ENCODE measurements at regions not wholly inside any gene's neighbourhood (a gene's known extent, or its start where the extent isn't known, plus 50 kb on each side); places are given as distances from the start of the nearest gene placed in this dataset.

GRCh38 chr5:173423452-173424117, 95.4 kb upstream of the STC2 start:
- no peak overlapping the region for H3K9ac ChIP-seq
- H3K27me3 ChIP-seq: no peaks in the 10 kb centered on the region
- H4K20me1 ChIP-seq: no peaks in the 10 kb centered on the region
- H3K9me3 ChIP-seq (replicated peaks in 1 of 11): peaks cover 27 to 51% (median 33%) of the 10 kb centered on the region in 11 experiments
- no peak for TF ChIP-seq Cebpa-rat (IDR thresholded peaks at IDR 0.05)
- H3K27ac ChIP-seq: no peak overlapping the region
- H3K4me3 ChIP-seq: 0 out of 20 replicates have a peak overlapping the region, but pooled peaks of 2 of the 10 experiments have one; percentile 1 to 9
- no peak overlapping the region for H3K4me2 ChIP-seq
- peaks cover 0 to 44% (median 11%) of the 10 kb centered on the region in 11 experiments; a peak in 14 of 22 replicates for H3K36me3 ChIP-seq
- peaks cover 23 to 35% (median 31%) of the 10 kb centered on the region in 10 experiments for H3K4me1 ChIP-seq

- Histone ChIP-seq H3K4me1 (peaks cover 29 to 35% (median 32%) of the 10 kb centered on the region in 10 experiments), H3K4me3 (peak overlapping the region in 2 of 10 experiments; percentile 25 to 38; a peak in 1 of 20 replicates), H3K4me2 (peak overlapping the region; percentile 66 to 85 (median 75)), H3K9me3 (replicated peaks in 1 of 11) (peaks cover 56 to 74% (median 66%) of the 10 kb centered on the region in 11 experiments), H3K9ac (peak overlapping the region in 10 of 11 experiments; percentile 49 to 80 (median 68); a peak in 21 of 22 replicates), H3K27ac (peak overlapping the region; percentile 2 to 90 (median 84); a peak in 21 of 22 replicates), H3K27me3 (no peaks in the 10 kb centered on the region), H3K36me3 (peaks cover 0 to 55% (median 14%) of the 10 kb centered on the region in 11 experiments; a peak in 14 of 22 replicates), H4K20me1 (no peaks in the 10 kb centered on the region)
- TF ChIP-seq Cebpa-rat (IDR thresholded peaks at IDR 0.05): no peak
Measured at GRCh38 chr5:173420108-173420507, 91.9 kb upstream of the STC2 start.

GRCh38 chr5:173413471-173413982, 85.3 kb upstream of the STC2 start:
- Histone ChIP-seq H3K4me1 (peaks cover 0 to 23% (median 4%) of the 10 kb centered on the region in 10 experiments; a peak in 11 of 20 replicates), H3K9ac (no peak overlapping the region)
- no peak for TF ChIP-seq Cebpa-rat (IDR thresholded peaks at IDR 0.05)

GRCh38 chr5:173412566-173412965, 84.4 kb upstream of the STC2 start:
- Histone ChIP-seq H3K27me3 (no peaks in the 10 kb centered on the region), H3K9me3 (replicated peaks in 1 of 11) (peaks cover 22 to 29% (median 24%) of the 10 kb centered on the region in 11 experiments), H3K36me3 (peaks cover 0 to 55% (median 0%) of the 10 kb centered on the region in 11 experiments; a peak in 7 of 22 replicates), H4K20me1 (no peaks in the 10 kb centered on the region), H3K4me1 (peaks cover 0 to 23% (median 4%) of the 10 kb centered on the region in 10 experiments; a peak in 11 of 20 replicates), H3K4me2 (0 out of 22 replicates have a peak overlapping the region, but pooled peaks of 2 of the 11 experiments have one; percentile 1 to 20), H3K9ac (no peak overlapping the region), H3K27ac (no peak overlapping the region), H3K4me3 (no peak overlapping the region)
- no peak for TF ChIP-seq Cebpa-rat (IDR thresholded peaks at IDR 0.05)

More at GRCh38 chr5:173413471-173413982, 85.3 kb upstream of the STC2 start:
- no peak overlapping the region for H3K27ac ChIP-seq
- no peak overlapping the region for H3K4me3 ChIP-seq
- peaks cover 0 to 64% (median 5%) of the 10 kb centered on the region in 11 experiments; a peak in 8 of 22 replicates for H3K36me3 ChIP-seq
- H3K27me3 ChIP-seq: no peaks in the 10 kb centered on the region
- H3K9me3 ChIP-seq (replicated peaks in 1 of 11): peaks cover 28 to 39% (median 33%) of the 10 kb centered on the region in 11 experiments
- no peaks in the 10 kb centered on the region for H4K20me1 ChIP-seq
- peak overlapping the region in 1 of 11 experiments; percentile 17; a peak in 1 of 22 replicates for H3K4me2 ChIP-seq

- Histone ChIP-seq H3K27ac (no peak overlapping the region), H3K4me2 (no peak overlapping the region), H3K4me1 (peaks cover 0 to 23% (median 4%) of the 10 kb centered on the region in 10 experiments; a peak in 11 of 20 replicates), H3K36me3 (peaks cover 0 to 54% (median 0%) of the 10 kb centered on the region in 11 experiments; a peak in 7 of 22 replicates), H3K4me3 (no peak overlapping the region), H3K27me3 (no peaks in the 10 kb centered on the region), H3K9me3 (replicated peaks in 1 of 11) (peaks cover 17 to 23% (median 18%) of the 10 kb centered on the region in 11 experiments), H4K20me1 (no peaks in the 10 kb centered on the region), H3K9ac (no peak overlapping the region)
- TF ChIP-seq Cebpa-rat (IDR thresholded peaks at IDR 0.05): no peak
Measured at GRCh38 chr5:173411791-173412555, 83.8 kb upstream of the STC2 start.

GRCh38 chr5:173410459-173411233, 82.4 kb upstream of the STC2 start:
- H3K36me3 ChIP-seq: peaks cover 0 to 42% (median 0%) of the 10 kb centered on the region in 11 experiments; a peak in 6 of 22 replicates
- no peak overlapping the region for H3K27ac ChIP-seq
- no peaks in the 10 kb centered on the region for H4K20me1 ChIP-seq
- peaks cover 0 to 22% (median 4%) of the 10 kb centered on the region in 10 experiments; a peak in 11 of 20 replicates for H3K4me1 ChIP-seq
- no peaks in the 10 kb centered on the region for H3K27me3 ChIP-seq
- peaks cover 4 to 10% (median 4%) of the 10 kb centered on the region in 11 experiments; a peak in 20 of 22 replicates for H3K9me3 ChIP-seq (replicated peaks in 1 of 11)
- no peak overlapping the region for H3K4me3 ChIP-seq
- H3K4me2 ChIP-seq: 0 out of 22 replicates have a peak overlapping the region, but pooled peaks of 1 of the 11 experiments have one; percentile 10
- no peak overlapping the region for H3K9ac ChIP-seq
- no peak for TF ChIP-seq Cebpa-rat (IDR thresholded peaks at IDR 0.05)

- no peak overlapping the region for H3K9ac ChIP-seq
- H3K9me3 ChIP-seq (replicated peaks in 1 of 11): peaks cover 0 to 4% (median 0%) of the 10 kb centered on the region in 11 experiments; a peak in 1 of 22 replicates
- no peak overlapping the region for H3K4me2 ChIP-seq
- peaks cover 0 to 30% (median 0%) of the 10 kb centered on the region in 11 experiments; a peak in 6 of 22 replicates for H3K36me3 ChIP-seq
- no peaks in the 10 kb centered on the region for H4K20me1 ChIP-seq
- H3K27ac ChIP-seq: no peak overlapping the region
- peaks cover 0 to 18% (median 4%) of the 10 kb centered on the region in 10 experiments; a peak in 9 of 20 replicates for H3K4me1 ChIP-seq
- H3K4me3 ChIP-seq: no peak overlapping the region
- no peaks in the 10 kb centered on the region for H3K27me3 ChIP-seq
- no peak for TF ChIP-seq Cebpa-rat (IDR thresholded peaks at IDR 0.05)
Measured at GRCh38 chr5:173408946-173409345, 80.7 kb upstream of the STC2 start.

GRCh38 chr5:173399851-173400250, 71.6 kb upstream of the STC2 start:
- H3K4me3 ChIP-seq: peak overlapping the region in 4 of 10 experiments; percentile 26 to 60 (median 52); a peak in 4 of 20 replicates
- H3K27me3 ChIP-seq: no peaks in the 10 kb centered on the region
- peak overlapping the region in 8 of 11 experiments; percentile 77 to 90 (median 82); a peak in 14 of 22 replicates for H3K4me2 ChIP-seq
- peak overlapping the region in 9 of 11 experiments; percentile 76 to 95 (median 91); a peak in 13 of 22 replicates for H3K27ac ChIP-seq
- peaks cover 0 to 49% (median 12%) of the 10 kb centered on the region in 11 experiments; a peak in 14 of 22 replicates for H3K9me3 ChIP-seq (replicated peaks in 1 of 11)
- H4K20me1 ChIP-seq: no peaks in the 10 kb centered on the region
- no peak for TF ChIP-seq Cebpa-rat (IDR thresholded peaks at IDR 0.05)
- H3K36me3 ChIP-seq: no peaks in the 10 kb centered on the region; a peak in 1 of 22 replicates
- H3K4me1 ChIP-seq: peaks cover 25 to 67% (median 57%) of the 10 kb centered on the region in 10 experiments
- no peak overlapping the region; a peak in 1 of 22 replicates for H3K9ac ChIP-seq

Measured in BLaER1 treated with 17β-estradiol and CSF1 and Interleukin-3, amounts not matched to agents 10 nM and 100 nM (cell line).